Activated naive CD8-positive, alpha-beta T cell treated with anti-CD3 and anti-CD28 coated beads for 36 hours (primary cell): ENCODE measurements at regions not wholly inside any gene's neighbourhood (a gene's known extent, or its start where the extent isn't known, plus 50 kb on each side); places are given as distances from the start of the nearest gene placed in this dataset.
"Not testable (repeated sequence)": the region's sequence is repeated elsewhere in the genome, so short reads cannot be mapped to it uniquely, and the experiment has no call there.

Source experiments
- DNase-seq: peaks from one replicate; pipeline ENCODE4 v3.0.0; 2021
- H3K27ac Mint-ChIP-seq: one replicate; pipeline ENCODE4 v1.8.0; 2022; ENCODE audit warnings: mild to moderate bottlenecking, moderate library complexity, mixed read lengths
- H3K27me3 Mint-ChIP-seq: one replicate; pipeline ENCODE4 v1.8.0; 2022; ENCODE audit warnings: mild to moderate bottlenecking, mixed read lengths
- H3K36me3 Mint-ChIP-seq: one replicate; pipeline ENCODE4 v1.8.0; 2021; ENCODE audit warnings: mild to moderate bottlenecking, mixed read lengths
- H3K4me1 Mint-ChIP-seq: one replicate; pipeline ENCODE4 v1.8.0; 2021; ENCODE audit warnings: mixed read lengths
- H3K4me3 Mint-ChIP-seq: one replicate; pipeline ENCODE4 v1.8.0; 2022; ENCODE audit warnings: mild to moderate bottlenecking, moderate library complexity, mixed read lengths
- H3K9me3 Mint-ChIP-seq: one replicate; pipeline ENCODE4 v1.8.0; 2022; ENCODE audit warnings: mixed read lengths

DNA sequence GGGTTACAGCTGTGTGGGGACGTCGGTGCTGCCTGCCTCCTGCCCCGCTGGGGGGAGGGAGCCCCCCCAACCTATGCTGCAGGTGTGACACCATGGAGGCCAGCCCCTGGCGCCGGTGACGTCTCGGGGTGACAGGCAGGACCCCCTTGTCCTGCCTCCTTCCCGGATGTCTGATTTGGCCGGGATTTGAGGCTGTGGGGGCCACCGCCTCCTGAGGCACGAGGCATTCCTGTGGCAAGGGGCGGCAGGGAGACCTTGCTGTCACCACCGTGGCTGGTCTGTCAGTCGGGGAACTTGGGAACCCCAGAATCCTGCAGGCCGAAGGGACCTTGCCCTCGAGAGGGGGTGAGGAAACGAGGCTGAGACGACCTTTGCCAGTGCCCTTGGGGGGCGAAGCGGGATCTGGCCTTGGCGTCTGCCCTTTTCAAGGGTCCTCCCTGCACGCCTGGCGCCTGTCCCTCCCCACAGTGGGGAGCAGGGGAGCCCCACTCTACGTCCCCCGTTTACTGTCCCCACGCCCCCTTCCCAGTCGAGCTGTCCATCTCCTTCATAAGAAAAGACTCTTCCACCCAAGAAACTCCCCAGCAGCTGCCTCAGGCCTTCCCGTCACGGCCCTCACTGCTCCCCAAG lies 74.4 kb downstream of the METRNL start:
- H3K36me3 Mint-ChIP-seq, result no peaks in the 10 kb centered on the region
- H3K27me3 Mint-ChIP-seq, result no peaks in the 10 kb centered on the region
- H3K27ac Mint-ChIP-seq, result no peak overlapping the region
- H3K9me3 Mint-ChIP-seq, result no peaks in the 10 kb centered on the region
- H3K4me3 Mint-ChIP-seq, result no peak overlapping the region
- no peaks in the 10 kb centered on the region for H3K4me1 Mint-ChIP-seq
- no peak for DNase-seq

DNA sequence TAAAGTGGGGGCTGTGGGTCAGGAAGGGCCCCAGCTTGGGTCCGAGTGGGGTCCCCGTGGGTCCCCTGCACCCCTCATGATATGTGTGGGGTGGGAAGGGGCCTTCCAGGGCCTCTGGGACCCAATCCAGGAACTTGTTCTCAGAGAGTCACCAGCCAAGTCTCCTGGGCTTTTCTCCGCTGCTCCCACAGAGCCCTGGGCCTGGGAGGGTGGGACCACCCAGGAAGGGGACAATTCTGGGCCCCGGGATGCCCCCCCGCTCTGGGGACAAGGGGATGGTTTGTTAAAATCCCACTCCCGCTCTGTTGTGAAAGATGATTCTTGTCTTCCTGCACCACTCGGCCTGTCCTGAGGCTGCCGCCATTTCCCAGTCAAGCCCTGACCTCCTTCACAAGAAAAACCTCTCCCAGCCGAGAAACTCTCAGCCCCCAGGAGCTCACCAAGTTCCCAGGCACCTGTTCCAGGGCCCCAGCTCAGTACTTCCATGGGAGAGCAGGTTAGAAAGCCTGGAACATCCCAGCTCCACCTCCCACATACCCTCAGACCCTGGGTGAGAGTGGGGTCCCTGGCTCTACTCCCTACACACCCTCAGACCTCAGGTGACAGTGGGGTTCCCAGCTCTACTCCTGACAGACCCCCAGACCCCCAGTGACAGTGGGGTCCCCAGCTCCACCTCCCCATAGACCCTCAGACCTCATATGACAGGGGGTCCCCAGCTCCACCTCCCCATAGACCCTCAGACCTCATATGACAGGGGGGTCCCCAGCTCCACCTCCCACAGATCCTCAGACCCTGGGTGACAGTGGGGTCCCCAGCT lies 75.1 kb downstream of the METRNL start:
- Mint-ChIP-seq H3K4me3 (no peak overlapping the region), H3K4me1 (no peaks in the 10 kb centered on the region), H3K27ac (no peak overlapping the region), H3K9me3 (no peaks in the 10 kb centered on the region), H3K27me3 (no peaks in the 10 kb centered on the region), H3K36me3 (no peaks in the 10 kb centered on the region)
- no peak for DNase-seq

DNA sequence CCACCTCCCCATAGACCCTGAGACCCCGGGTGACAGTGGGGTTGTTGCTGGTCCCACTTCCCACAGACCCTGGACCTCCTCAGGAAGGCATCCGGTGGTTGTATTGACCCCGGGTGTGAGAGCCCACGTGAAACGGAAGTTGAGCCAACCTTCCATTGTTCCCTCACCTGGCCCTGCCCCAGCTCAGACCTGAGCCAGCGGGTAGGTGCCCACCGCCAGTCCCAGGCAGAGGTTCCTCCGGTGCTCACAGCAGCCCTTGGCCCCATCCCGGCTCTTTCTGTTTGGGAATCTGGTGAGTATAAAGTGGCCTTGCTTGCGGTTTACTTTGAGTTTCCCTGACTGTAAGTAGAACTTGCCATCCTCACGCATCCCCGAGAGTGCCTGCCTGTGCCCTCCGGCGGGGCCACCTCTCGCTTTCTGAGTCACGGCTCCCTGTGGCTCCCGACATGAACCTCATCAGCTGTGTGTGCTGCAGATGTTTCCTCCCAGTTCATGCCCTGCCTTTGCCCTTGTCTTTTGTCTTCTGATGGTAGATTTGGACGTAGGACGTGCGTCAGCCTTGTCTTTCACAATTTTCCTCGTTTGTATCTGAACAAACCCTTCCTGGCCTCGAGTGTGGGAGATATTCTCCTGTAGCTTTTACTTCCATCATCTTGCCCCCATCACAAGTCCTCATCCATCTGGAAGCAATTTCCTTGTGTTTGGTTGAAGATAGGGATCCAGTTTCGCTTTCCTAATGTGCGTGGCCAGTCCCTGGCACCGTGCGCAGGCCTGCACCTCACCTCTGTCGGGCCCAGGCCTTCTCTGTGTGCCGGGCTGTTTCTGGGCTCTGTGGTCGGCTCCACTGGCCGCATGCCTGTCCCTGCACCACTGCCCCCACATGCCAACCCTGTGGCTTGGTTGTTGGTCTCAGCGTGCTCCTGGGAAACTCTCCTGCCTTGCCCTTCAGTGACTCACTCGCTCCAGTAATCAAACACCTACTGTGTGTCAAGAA lies 76.0 kb downstream of the METRNL start:
- H3K27me3 Mint-ChIP-seq, result no peaks in the 10 kb centered on the region
- no peak overlapping the region for H3K27ac Mint-ChIP-seq
- H3K4me3 Mint-ChIP-seq, result no peak overlapping the region
- DNase-seq, result no peak
- H3K36me3 Mint-ChIP-seq, result no peaks in the 10 kb centered on the region
- H3K4me1 Mint-ChIP-seq, result no peaks in the 10 kb centered on the region
- no peaks in the 10 kb centered on the region for H3K9me3 Mint-ChIP-seq

DNA sequence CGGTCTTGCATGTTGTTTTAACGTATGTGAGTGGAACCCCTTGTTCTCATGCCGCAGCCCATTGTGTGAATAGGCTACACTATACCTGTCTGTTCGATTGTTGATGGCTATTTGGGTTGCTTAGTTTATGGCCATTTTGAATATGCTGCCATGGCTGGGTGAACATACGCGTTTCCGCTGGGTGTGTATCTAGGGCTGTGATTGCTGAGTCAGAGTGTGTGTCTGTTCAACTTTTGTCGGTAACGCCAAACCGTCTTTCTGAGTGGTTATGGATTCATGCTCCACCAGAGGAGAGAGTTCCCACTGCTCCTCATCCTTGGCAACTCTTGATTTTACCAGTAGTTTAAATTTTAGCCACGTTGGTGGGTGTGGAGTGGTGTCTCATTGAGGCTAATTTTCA lies 77.0 kb downstream of the METRNL start:
- H3K36me3 Mint-ChIP-seq, result no peaks in the 10 kb centered on the region
- no peaks in the 10 kb centered on the region for H3K4me1 Mint-ChIP-seq
- DNase-seq, result no peak
- no peak overlapping the region for H3K27ac Mint-ChIP-seq
- no peaks in the 10 kb centered on the region for H3K9me3 Mint-ChIP-seq
- no peak overlapping the region for H3K4me3 Mint-ChIP-seq
- no peaks in the 10 kb centered on the region for H3K27me3 Mint-ChIP-seq

DNA sequence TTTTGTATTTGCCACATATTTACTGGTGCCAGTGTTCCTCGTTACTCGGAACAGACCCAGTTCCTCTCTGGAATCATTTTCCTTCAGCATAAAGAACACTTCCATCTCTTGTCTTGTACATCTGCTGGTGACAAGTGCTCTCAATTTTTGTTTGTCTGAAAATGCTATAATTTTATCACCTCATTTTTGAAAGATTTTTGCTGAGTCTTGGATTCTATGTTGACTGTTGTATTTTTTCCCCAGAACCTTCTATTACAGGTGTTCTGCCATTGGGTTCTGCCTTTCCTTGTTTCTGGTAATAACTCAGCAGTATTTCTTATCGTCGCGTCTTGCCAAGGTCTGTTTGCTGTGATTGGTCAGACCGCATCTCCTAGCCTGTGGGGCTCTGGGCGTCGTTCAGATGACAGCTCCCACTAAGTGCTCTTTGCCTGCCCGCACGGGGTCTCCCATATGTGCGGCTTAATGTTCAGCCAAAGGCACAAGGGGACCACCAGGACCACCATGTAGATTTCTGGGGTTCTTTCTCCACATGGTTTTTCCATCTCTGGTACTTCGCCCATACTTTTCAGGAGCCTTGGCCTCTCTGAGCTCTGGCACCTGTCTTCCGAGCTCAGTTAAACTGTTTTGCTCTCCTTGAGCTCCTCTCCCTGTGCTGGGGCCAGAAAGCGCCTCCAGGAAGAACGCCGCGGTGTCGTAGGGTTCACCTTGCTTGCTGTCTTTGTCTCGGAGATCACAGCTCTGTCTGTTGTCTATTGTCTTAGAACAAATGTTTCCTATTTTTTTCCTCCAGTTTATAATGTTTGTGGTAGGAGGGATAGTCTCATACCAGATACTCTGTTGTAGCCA lies 80.0 kb downstream of the METRNL start:
- Mint-ChIP-seq H3K27me3 (peaks cover 3% of the 10 kb centered on the region), H3K4me1 (no peaks in the 10 kb centered on the region), H3K4me3 (no peak overlapping the region), H3K27ac (no peak overlapping the region), H3K36me3 (no peaks in the 10 kb centered on the region), H3K9me3 (no peaks in the 10 kb centered on the region)
- DNase-seq, result no peak

DNA sequence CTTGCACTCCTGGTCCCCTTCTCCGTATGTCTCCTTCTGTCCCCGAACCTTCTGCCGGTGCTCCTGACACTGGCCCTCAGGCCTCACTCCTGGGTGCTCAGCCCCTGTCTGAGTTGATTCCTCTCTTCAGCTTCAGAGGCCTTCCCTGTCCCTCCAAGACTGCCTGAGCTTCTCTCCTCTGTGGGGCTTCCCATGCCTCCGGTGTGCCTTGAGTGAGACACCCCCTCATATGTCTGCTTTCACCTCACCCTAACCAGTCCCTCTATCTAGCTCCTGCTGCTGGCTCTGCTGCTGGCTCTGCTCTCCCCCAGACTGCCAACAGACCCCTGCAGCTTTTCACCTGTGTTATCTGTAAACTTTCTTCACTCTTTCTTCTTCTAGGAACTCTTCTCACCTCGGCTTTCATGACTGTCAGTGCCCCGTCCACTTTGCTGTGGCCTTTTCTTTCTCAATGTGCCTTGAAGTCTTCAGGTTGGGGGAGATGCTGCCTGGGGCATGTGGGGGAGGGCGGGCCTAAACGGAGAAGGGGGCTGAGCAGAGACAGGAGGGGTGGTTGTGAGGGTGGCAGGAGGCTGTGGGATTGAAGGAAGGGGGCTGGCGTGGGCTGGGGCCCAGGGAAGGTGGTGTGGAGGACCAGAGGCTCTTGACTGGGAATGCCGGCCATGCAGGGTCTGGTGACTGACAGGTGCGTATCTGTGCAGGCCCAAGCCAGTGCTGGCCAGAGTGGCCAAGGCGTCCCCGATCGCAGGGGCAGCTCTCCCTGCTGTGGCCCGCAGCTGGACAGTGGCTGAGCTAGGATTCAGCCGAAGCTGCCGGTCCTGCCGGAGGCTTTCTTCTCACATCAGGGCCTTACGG lies 81.3 kb downstream of the METRNL start:
- H3K27me3 Mint-ChIP-seq, result peaks cover 7% of the 10 kb centered on the region

DNA sequence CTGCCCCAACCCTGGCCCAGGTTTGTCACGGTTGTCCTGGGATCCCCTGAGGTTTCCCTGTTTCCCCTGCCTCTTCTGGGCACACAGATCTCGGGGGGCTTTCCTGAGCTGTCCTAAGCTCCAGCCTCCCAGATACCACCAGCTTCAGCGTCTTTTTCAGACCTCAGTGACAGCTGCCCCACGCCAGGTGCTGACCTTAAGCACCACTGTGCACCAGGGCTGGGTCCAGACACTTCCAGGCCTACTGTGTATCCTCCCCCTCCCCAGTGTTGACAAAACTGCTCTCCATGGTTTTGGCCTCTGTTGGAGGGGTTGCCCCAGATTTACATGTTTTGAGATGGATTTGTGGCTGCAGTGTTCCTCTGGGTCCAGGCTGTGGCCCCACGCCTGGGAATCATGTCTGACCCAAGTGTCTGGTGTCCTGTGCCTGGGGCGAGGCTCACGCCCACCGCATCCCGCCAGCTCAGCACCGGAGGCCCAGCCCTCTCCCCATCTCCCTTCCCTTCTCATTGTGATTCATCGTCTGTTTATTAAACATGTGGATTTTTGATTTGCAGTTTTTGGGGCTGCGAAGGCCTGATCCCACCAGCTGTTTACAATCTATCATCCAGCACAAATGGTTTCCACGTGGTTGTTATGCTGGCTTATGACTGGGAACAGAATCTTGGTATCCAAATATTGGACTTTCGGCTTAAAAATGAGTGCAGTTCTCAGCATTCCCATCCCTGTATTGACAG lies 82.1 kb downstream of the METRNL start:
- H3K27me3 Mint-ChIP-seq, result peaks cover 11% of the 10 kb centered on the region
- no peaks in the 10 kb centered on the region for H3K9me3 Mint-ChIP-seq
- H3K36me3 Mint-ChIP-seq, result no peaks in the 10 kb centered on the region
- no peak overlapping the region for H3K27ac Mint-ChIP-seq
- DNase-seq, result no peak
- H3K4me1 Mint-ChIP-seq, result no peaks in the 10 kb centered on the region
- no peak overlapping the region for H3K4me3 Mint-ChIP-seq

More for the DNA sequence above, 81.3 kb downstream of the METRNL start:
- no peak overlapping the region for H3K4me3 Mint-ChIP-seq
- DNase-seq, result no peak
- no peak overlapping the region for H3K27ac Mint-ChIP-seq
- H3K9me3 Mint-ChIP-seq, result no peaks in the 10 kb centered on the region
- H3K36me3 Mint-ChIP-seq, result no peaks in the 10 kb centered on the region
- H3K4me1 Mint-ChIP-seq, result no peaks in the 10 kb centered on the region

DNA sequence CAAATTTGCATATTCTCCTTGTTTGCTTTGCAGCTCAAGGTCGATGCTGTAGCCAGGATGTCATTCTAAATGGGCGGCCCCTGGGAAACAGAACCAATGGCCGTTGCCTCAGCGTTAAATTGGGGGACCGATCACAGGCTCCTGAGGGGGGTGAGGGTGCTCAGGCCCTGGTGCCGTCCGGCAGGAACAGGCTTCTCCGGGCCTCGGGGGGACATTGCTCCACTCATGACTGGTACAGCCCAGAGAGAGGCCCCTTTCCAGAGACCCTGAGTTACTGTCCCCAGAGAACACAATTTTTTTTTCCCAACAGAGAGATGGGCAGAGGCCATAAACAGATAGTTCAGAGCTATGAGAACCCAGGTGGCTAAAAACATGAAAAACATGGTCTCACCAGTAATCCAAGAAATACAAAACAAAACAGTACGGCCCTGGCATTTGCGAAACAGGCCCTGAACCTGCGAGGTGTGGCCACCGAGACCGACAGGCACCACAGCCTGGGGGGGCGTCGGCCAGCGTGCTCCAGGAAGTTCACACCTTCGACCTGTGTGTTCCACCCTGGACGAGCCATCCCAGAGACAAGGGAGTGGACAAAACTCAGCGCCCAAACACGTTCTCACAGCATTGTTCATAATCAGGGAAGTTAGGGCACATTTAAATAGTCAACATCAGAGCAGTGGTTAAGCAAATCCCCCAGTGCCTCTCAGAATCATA lies 82.8 kb downstream of the METRNL start:
- Mint-ChIP-seq H3K36me3 (peaks cover 5% of the 10 kb centered on the region), H3K27me3 (peaks cover 17% of the 10 kb centered on the region), H3K9me3 (peaks cover 3% of the 10 kb centered on the region), H3K4me1 (no peaks in the 10 kb centered on the region), H3K4me3 (no peak overlapping the region), H3K27ac (no peak overlapping the region)
- DNase-seq, result no peak

DNA sequence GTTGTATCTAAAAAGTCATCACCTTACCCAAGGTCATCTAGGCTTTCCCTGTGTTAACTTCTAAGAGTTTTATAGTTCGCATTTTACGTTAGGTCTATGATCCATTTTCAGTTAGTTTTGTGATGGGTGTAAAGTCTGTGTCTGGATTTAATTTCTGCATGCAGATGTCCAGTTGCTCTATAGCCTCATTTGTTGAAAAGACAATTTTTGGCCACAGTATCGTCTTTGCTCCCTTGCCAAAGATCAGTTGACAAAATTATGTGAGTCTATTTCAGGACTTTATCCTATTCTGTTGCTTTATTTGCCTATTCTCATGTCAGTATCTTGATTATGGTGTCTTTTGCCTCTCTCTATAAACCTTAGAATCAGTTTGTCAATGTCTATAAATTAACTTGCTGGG lies 85.1 kb downstream of the METRNL start:
- Mint-ChIP-seq H3K27me3 (peaks cover 22% of the 10 kb centered on the region), H3K36me3 (peaks cover 7% of the 10 kb centered on the region), H3K4me3 (no peak overlapping the region)

DNA sequence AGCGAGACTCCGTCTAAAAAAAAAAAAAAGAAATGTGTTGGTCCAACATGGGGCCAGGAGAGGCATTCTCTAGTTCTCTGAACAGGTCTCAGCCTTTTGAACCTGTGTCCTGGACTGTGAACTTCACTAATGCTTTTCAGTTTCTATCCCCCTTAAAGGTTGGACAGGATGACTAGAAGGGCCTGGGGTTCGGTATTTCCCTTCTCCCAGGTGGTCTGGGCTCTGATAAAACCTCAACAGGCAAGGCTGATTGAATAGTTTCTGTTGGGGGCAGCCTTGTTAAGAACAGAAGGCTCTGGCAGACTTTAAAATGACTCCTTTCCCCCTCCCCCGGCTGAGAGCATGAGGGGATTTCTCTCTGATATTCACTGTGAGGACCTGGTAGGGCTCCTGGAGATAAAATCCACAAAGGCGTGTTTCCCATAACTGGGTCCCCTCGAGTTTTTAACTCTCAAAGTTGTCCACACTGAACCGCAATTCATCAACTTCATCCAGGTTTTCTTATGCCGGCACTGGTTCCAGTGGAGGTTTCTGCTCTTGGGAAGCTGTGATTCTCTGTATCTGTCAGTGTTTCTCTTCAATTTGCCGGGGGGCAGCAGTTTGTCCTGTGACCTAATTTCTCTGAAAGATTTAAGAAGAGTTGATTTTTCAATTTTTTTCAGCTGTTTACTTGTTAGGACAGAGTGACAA lies 91.3 kb downstream of the METRNL start:
- peaks cover 3% of the 10 kb centered on the region for H3K9me3 Mint-ChIP-seq
- peaks cover 18% of the 10 kb centered on the region for H3K27me3 Mint-ChIP-seq
- H3K27ac Mint-ChIP-seq, result no peak overlapping the region
- H3K4me3 Mint-ChIP-seq, result no peak overlapping the region
- no peaks in the 10 kb centered on the region for H3K4me1 Mint-ChIP-seq
- no peak for DNase-seq
- peaks cover 7% of the 10 kb centered on the region for H3K36me3 Mint-ChIP-seq

More for the DNA sequence above, 85.1 kb downstream of the METRNL start:
- DNase-seq, result no peak
- no peak overlapping the region for H3K27ac Mint-ChIP-seq
- no peaks in the 10 kb centered on the region for H3K4me1 Mint-ChIP-seq
- H3K9me3 Mint-ChIP-seq, result peaks cover 3% of the 10 kb centered on the region

DNA sequence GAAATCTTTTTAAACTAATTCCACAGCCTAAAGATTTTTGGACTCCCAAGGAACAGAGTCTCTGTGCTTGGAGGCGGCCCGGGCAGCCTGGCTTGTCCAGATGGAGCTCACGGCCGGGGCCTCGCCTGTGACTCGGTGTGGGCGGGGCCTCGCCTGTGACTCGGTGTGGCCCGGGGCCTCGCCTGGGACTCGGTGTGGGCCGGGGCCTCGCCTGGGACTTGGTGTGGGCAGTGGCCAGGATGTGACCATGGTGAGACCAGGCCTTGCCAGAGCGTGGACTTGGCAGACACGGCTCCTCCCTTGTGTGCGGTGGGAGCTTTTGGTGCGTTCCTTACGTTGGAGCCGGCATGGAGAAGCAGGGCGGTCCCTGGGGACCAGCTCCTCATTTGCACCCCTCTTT lies 92.3 kb downstream of the METRNL start:
- Mint-ChIP-seq H3K27me3 (peaks cover 13% of the 10 kb centered on the region), H3K27ac (no peak overlapping the region), H3K36me3 (peaks cover 7% of the 10 kb centered on the region), H3K4me1 (no peaks in the 10 kb centered on the region), H3K9me3 (peaks cover 3% of the 10 kb centered on the region), H3K4me3 (no peak overlapping the region)
- no peak for DNase-seq

DNA sequence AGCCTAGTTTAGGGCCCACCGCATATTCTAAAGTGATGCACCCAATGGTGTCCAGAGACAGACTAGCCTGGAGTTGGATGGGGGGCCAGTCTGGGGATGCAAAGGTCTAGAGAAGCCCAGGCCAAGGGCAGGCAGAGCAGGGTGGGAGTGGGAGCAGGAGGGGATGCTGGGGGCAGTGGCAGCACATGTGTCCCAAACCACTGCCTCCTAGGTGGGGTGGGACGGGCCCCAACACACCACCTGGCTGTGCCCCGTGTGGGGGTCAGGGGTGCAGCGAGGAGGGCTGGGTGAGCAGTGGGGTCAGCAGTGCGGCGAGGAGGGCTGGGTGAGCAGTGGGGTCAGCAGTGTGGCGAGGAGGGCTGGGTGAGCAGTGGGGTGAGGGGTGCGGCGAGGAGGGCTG lies 92.7 kb downstream of the METRNL start:
- H3K36me3 Mint-ChIP-seq, H3K27me3 Mint-ChIP-seq, H3K9me3 Mint-ChIP-seq, DNase-seq, H3K27ac Mint-ChIP-seq, H3K4me3 Mint-ChIP-seq, H3K4me1 Mint-ChIP-seq: not testable (repeated sequence)
